HEK293T (cell line): ENCODE measurements at regions not wholly inside any gene's neighbourhood (a gene's known extent, or its start where the extent isn't known, plus 50 kb on each side); places are given as distances from the start of the nearest gene placed in this dataset.

ENCODE experiments used
- CTCF ChIA-PET: fragments of 350-600 bp; formaldehyde crosslinking; extraction: SDS; loops from one replicate; lab custom pipeline; 2021; ENCODE audit warnings: antibody characterized with exemption, inconsistent platforms; lab: Yijun Ruan, JAX
- POLR2A ChIA-PET: fragments of 350-600 bp; formaldehyde crosslinking; extraction: SDS; loops from one replicate; lab custom pipeline; 2020; ENCODE audit warnings: antibody characterized with exemption, inconsistent platforms; lab: Yijun Ruan, JAX
- DNase-seq: peaks from one replicate; pipeline ENCODE4 v3.0.0; 2012; ENCODE audit warnings: mixed read lengths; ENCODE audit errors: extremely low spot score
- ARNT ChIP-seq: fragments of 450-650 bp; IDR thresholded peaks from 2 replicates; pipeline ENCODE4 v1.6.1; 2017; ENCODE audit warnings: mild to moderate bottlenecking
- BHLHE40 ChIP-seq: fragments of 450-650 bp; IDR thresholded peaks from 2 replicates; pipeline ENCODE4 v1.6.1; 2016; ENCODE audit warnings: mild to moderate bottlenecking, moderate library complexity, borderline replicate concordance
- CTBP1 ChIP-seq: fragments of 450-650 bp; IDR thresholded peaks from 2 replicates; pipeline ENCODE4 v1.6.1; 2016; ENCODE audit warnings: borderline replicate concordance
- ELF4 ChIP-seq: fragments of 450-650 bp; IDR thresholded peaks from 2 replicates; pipeline ENCODE4 v1.6.1; 2017; ENCODE audit warnings: antibody characterized with exemption
- FOXA1 ChIP-seq: fragments of 450-650 bp; IDR thresholded peaks from 2 replicates; pipeline ENCODE4 v1.6.1; 2016; ENCODE audit warnings: mild to moderate bottlenecking
- FOXK2 ChIP-seq: fragments of 450-650 bp; IDR thresholded peaks from 2 replicates; pipeline ENCODE4 v1.6.1; 2016; ENCODE audit warnings: mild to moderate bottlenecking
- FOXM1 ChIP-seq: fragments of 450-650 bp; IDR thresholded peaks from 2 replicates; pipeline ENCODE4 v1.6.1; 2017; ENCODE audit warnings: mild to moderate bottlenecking, borderline replicate concordance
- HDGF ChIP-seq: fragments of 450-650 bp; IDR thresholded peaks from 2 replicates; pipeline ENCODE4 v1.6.1; 2017; ENCODE audit warnings: antibody characterized with exemption, borderline replicate concordance
- L3MBTL2 ChIP-seq: fragments of 450-650 bp; conservative IDR thresholded peaks from 2 replicates; pipeline ENCODE4 v1.6.1; 2016; ENCODE audit warnings: mild to moderate bottlenecking
- LEF1 ChIP-seq: fragments of 450-650 bp; IDR thresholded peaks from 2 replicates; pipeline ENCODE4 v1.6.1; 2017; ENCODE audit warnings: mild to moderate bottlenecking, borderline replicate concordance
- NFRKB ChIP-seq: fragments of 450-650 bp; IDR thresholded peaks from 2 replicates; pipeline ENCODE4 v1.6.1; 2016; ENCODE audit warnings: mild to moderate bottlenecking, moderate library complexity
- SP1 ChIP-seq: fragments of 450-650 bp; IDR thresholded peaks from 2 replicates; pipeline ENCODE4 v1.6.1; 2017
- SUZ12 ChIP-seq: fragments of 450-650 bp; IDR thresholded peaks from 2 replicates; pipeline ENCODE4 v1.6.1; 2016; ENCODE audit warnings: mild to moderate bottlenecking
- TARDBP ChIP-seq: fragments of 450-650 bp; IDR thresholded peaks from 2 replicates; pipeline ENCODE4 v1.6.1; 2016
- ZNF384 ChIP-seq: fragments of 450-650 bp; IDR thresholded peaks from 2 replicates; pipeline ENCODE4 v1.6.1; 2016
- TF ChIP-seq, protein P1 (sequence below): fragments of 450-650 bp; IDR thresholded peaks from 2 replicates; pipeline ENCODE4 v1.6.1; 2016

- TF ChIP-seq HDGF (no peak), LEF1 (no peak), NFRKB (no peak), ZNF384 (no peak), L3MBTL2 (no peak), SUZ12 (no peak), TARDBP (no peak), FOXK2 (no peak), ELF4 (no peak), SP1 (no peak), CTBP1 (no peak), ARNT (no peak), FOXM1 (no peak), BHLHE40 (no peak), FOXA1 (no peak)
- TF ChIP-seq, protein P1, sequence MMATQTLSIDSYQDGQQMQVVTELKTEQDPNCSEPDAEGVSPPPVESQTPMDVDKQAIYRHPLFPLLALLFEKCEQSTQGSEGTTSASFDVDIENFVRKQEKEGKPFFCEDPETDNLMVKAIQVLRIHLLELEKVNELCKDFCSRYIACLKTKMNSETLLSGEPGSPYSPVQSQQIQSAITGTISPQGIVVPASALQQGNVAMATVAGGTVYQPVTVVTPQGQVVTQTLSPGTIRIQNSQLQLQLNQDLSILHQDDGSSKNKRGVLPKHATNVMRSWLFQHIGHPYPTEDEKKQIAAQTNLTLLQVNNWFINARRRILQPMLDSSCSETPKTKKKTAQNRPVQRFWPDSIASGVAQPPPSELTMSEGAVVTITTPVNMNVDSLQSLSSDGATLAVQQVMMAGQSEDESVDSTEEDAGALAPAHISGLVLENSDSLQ, result no peak
- CTCF ChIA-PET, result no interaction called here
- DNase-seq, result no peak
- POLR2A ChIA-PET, result no interaction called here
Observed at GRCh38 chr7:80403686-80404241, 108.1 kb downstream of the GNAT3 start.

DNA sequence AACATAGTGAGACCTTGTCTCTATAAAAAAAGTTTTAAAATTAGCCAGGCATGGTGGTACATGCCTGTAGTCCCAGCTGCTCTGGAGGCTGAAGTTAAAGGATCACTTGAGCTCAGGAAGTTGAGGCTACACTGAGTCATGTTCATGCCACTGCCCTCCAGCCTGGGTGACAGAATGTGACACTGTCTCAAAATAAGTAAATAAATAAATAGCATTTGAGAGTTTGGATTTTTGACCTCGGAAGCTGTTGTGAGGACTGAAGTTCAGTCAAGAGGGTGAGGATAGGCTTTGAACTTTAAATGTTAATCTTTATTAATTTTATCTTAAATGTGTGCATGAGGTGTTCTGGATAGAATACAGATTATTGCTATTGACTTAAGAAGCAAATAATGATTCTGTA is 110.2 kb downstream of the GNAT3 start:
- TF ChIP-seq L3MBTL2, result no peak
- TF ChIP-seq FOXM1, result no peak
- no peak for TF ChIP-seq FOXK2
- TF ChIP-seq LEF1, result no peak
- TF ChIP-seq BHLHE40, result no peak
- TF ChIP-seq ARNT, result no peak
- TF ChIP-seq ZNF384, result no peak
- TF ChIP-seq FOXA1, result no peak
- TF ChIP-seq ELF4, result no peak
- no peak for TF ChIP-seq NFRKB
- TF ChIP-seq HDGF, result no peak
- no peak for TF ChIP-seq SP1
- TF ChIP-seq TARDBP, result no peak
- TF ChIP-seq, protein P1, result no peak
- no peak for TF ChIP-seq SUZ12
- no peak for DNase-seq
- ChIA-PET POLR2A (no interaction called here), CTCF (no interaction called here)

DNA sequence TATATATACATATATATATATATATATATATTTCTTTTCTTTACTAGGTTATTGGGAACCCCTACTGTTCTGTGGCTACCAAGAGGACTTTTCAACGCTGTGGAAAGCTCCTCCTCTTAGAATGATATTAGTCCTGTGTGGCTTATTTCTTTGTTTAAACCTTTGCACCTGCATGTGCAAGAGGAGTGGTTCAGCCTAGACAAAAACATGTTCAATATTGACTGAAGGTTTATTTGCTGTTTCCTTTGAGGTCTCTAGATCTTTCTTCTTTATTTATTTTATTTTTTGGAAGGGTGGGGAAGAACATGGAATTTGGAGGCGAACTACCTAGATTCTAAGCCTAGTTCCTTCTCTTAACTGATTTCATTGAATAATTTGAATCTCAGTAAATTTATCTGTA is 118.1 kb downstream of the GNAT3 start:
- TF ChIP-seq ELF4 (no peak), L3MBTL2 (no peak), TARDBP (no peak), FOXK2 (no peak), CTBP1 (no peak), SP1 (no peak), ARNT (no peak)
- ChIA-PET CTCF (interaction anchor here (1.0 kb wide), 1 partner anchor 260 kb away, joined by 3 read pairs; no protein-coding TSS in a partner anchor), POLR2A (no interaction called here)
- DNase-seq, result no peak

DNA sequence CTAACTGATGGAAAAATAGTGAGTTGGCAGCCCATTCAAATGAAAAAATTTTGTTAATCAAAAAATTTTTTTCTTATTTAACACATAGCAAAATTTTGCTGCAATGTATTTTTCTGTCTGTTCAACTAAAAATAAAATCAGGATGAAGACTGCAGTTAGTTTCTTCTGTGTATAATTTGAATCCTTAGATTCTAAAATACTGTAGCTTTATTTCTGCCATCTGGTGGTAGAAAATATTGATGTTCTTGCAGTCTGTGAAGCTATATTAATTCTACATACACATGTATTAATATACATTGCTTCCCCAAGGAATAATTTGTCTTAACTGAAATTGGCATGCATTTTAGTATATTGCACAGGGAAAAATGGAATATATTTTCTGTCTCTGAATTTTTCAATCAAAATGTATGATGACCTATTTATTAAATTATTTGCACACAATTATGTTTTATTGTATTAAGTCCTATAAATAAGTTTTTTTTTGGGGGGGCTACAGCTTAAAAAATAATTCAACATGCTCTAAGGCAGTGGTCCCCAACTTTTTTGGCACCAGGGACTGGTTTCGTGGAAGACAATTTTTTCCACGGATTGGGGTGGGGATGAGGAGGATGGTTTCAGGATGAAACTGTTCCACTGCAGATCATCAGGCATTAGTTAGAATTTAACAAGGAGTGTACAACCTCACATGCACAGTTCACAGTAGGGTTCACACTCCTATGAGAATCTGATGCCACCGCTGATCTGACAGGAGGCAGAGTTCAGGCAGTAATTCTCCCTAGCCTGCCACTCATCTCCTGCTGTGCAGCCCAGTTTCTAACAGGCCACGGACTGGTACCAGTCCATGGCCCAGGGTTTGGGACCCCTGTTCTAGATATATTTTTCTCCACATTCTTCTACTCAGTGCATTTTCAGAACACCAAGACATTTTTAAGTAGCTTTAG is 119.4 kb downstream of the GNAT3 start:
- CTCF ChIA-PET, result interaction anchor here (1.1 kb wide), 1 partner anchor 246 kb away, joined by 3 read pairs; no protein-coding TSS in a partner anchor
- TF ChIP-seq, protein P1, result peak; percentile 59; the same call in 1 of the 2 replicates
- no peak for TF ChIP-seq ARNT
- POLR2A ChIA-PET, result no interaction called here
- DNase-seq, result no peak

DNA sequence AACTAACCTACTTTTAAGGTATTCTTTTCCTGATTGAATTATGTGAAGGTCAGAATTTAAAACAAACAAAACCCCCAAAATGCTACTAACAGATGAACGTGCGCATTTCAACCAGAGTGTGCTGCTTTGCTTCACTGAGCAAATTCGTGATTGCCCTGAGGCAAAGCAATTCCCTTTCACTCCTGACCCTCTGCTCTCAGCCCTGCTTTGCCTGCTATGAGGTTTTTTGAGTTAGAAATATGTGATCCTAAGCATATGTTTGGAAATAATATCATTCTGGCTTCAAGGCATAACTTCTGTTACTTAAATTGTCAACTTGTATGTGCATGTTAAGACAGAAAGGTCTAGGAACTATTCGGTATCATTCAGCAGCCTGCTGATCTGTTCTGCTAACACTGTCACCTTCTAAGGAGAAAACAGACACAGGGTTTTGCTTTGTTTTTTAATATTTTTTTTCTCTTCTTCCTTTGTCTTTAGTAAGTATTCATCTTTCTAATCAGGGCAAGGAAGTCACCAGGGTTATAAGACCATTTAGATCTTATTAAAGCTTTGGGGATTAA is 124.2 kb downstream of the GNAT3 start:
- TF ChIP-seq LEF1 (no peak), FOXM1 (no peak), NFRKB (no peak)
- ChIA-PET CTCF (no interaction called here), POLR2A (no interaction called here)
- peak; percentile 29 for DNase-seq

DNA sequence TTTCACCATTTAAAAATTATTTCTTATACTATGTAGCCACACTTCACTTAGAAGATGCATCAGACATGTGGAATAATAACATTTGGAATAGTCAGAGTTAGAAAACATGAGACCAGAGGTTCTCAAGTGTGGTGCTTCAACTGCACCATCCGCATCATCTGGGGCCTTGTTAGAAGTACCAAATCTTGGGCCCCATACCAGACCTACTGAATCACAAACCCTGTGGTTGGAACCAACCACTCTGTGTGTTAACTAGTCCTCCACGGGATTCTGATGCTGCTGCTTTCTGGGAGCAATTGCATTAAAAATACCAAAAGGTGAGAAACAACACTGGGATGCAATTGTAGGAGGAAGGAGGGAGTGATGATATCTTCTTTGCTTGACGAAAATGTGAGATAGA is 125.2 kb downstream of the GNAT3 start:
- POLR2A ChIA-PET, result no interaction called here
- DNase-seq, result no peak
- CTCF ChIA-PET, result no interaction called here
- TF ChIP-seq HDGF, result no peak
- TF ChIP-seq, protein P1, result no peak
- no peak for TF ChIP-seq ZNF384
- TF ChIP-seq ARNT, result no peak
- no peak for TF ChIP-seq CTBP1
- TF ChIP-seq NFRKB, result no peak
- TF ChIP-seq FOXM1, result no peak
- no peak for TF ChIP-seq BHLHE40
- TF ChIP-seq ELF4, result no peak
- no peak for TF ChIP-seq LEF1
- TF ChIP-seq SP1, result no peak
- TF ChIP-seq TARDBP, result no peak
- TF ChIP-seq L3MBTL2, result no peak
- TF ChIP-seq SUZ12, result no peak
- no peak for TF ChIP-seq FOXK2
- no peak for TF ChIP-seq FOXA1
